Vagina (tissue), 2 donors: ENCODE measurements at regions not wholly inside any gene's neighbourhood (a gene's known extent, or its start where the extent isn't known, plus 50 kb on each side); places are given as distances from the start of the nearest gene placed in this dataset.

Experiments
- POLR2A ChIP-seq, 2 donors: fragments of 450-650 bp; IDR thresholded peaks; one replicate each; pipeline ENCODE4 v1.6.1; 2017; ENCODE audit warnings: antibody characterized with exemption in 2 of 2, mild to moderate bottlenecking in 2 of 2, moderate library complexity in 2 of 2
- POLR2AphosphoS5 ChIP-seq, 2 donors: sonication (generic); formaldehyde crosslinking; IDR thresholded peaks; one replicate each; pipeline ENCODE4 v1.9.0; 2017; ENCODE audit warnings: antibody characterized with exemption in 2 of 2, mild to moderate bottlenecking in 2 of 2, low read depth in 1 of 2; ENCODE audit not compliant: insufficient read depth in 1 of 2
- TF ChIP-seq, protein P1 (sequence below), 3 experiments: fragments of 450-650 bp in 2 of 3; fragments of 200-600 bp in 1 of 3; sonication (generic) in 1 of 3; IDR thresholded peaks; one replicate each; pipeline ENCODE4 v1.5.1; 2017 to 2019; ENCODE audit warnings: antibody characterized with exemption in 3 of 3, mild to moderate bottlenecking in 2 of 3, moderate library complexity in 2 of 3

GRCh38 chr7:27346531-27347275, 104.1 kb downstream of the EVX1 start:
- TF ChIP-seq, protein P1, sequence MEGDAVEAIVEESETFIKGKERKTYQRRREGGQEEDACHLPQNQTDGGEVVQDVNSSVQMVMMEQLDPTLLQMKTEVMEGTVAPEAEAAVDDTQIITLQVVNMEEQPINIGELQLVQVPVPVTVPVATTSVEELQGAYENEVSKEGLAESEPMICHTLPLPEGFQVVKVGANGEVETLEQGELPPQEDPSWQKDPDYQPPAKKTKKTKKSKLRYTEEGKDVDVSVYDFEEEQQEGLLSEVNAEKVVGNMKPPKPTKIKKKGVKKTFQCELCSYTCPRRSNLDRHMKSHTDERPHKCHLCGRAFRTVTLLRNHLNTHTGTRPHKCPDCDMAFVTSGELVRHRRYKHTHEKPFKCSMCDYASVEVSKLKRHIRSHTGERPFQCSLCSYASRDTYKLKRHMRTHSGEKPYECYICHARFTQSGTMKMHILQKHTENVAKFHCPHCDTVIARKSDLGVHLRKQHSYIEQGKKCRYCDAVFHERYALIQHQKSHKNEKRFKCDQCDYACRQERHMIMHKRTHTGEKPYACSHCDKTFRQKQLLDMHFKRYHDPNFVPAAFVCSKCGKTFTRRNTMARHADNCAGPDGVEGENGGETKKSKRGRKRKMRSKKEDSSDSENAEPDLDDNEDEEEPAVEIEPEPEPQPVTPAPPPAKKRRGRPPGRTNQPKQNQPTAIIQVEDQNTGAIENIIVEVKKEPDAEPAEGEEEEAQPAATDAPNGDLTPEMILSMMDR (IDR thresholded peaks at IDR 0.05): no peak
- TF ChIP-seq POLR2AphosphoS5 (IDR thresholded peaks at IDR 0.05; ENCODE audit: insufficient read depth in 1 of 2, low read depth in 1 of 2): peak in 1 of 2 donors; percentile 36
- no peak for TF ChIP-seq POLR2A (IDR thresholded peaks at IDR 0.05)
